A673 (cell line): ENCODE measurements at regions not wholly inside any gene's neighbourhood (a gene's known extent, or its start where the extent isn't known, plus 50 kb on each side); places are given as distances from the start of the nearest gene placed in this dataset.
A peak's percentile ranks its signal among the peaks of the same experiment; 100 is the strongest.

Experiments
- BruUV-seq: library from RNA; stranded (reverse); fragments of 400-500 nt; replicated peaks from 2 replicates; lab custom pipeline; 2021; lab: Mats Ljungman, UMichigan
- CTCF ChIA-PET: fragments of 300-600 bp; sonication (Branson Sonifier 250); formaldehyde crosslinking; loops from one replicate; lab custom pipeline; 2022; ENCODE audit warnings: antibody characterized with exemption; lab: Charles Lee
- POLR2A ChIA-PET: fragments of 300-600 bp; sonication (Branson Sonifier 250); formaldehyde crosslinking; loops from one replicate; lab custom pipeline; 2022; ENCODE audit warnings: antibody characterized with exemption; ENCODE audit not compliant: low non-redundant PET; lab: Charles Lee
- DNase-seq: peaks from one replicate; pipeline ENCODE4 v3.0.0-alpha.2; 2015; ENCODE audit warnings: low spot score
- H3K27ac ChIP-seq: fragments of 200-600 bp; sonication (generic); 2 replicates; pipeline ENCODE4 v1.5.1; 2016; ENCODE audit warnings: mixed run types, low read depth, mild to moderate bottlenecking, mixed read lengths, antibody characterized with exemption, low read length; ENCODE audit not compliant: poor library complexity, severe bottlenecking
- H3K27me3 ChIP-seq: fragments of 200-600 bp; sonication (generic); replicated peaks from 2 replicates; pipeline ENCODE4 v1.6.1; 2017; ENCODE audit warnings: mixed run types, low read depth, mild to moderate bottlenecking, mixed read lengths, antibody characterized with exemption, low read length; ENCODE audit not compliant: insufficient read depth, poor library complexity
- H3K36me3 ChIP-seq: fragments of 200-600 bp; sonication (generic); 2 replicates; pipeline ENCODE4 v1.6.1; 2016; ENCODE audit warnings: mixed run types, mild to moderate bottlenecking, mixed read lengths, antibody characterized with exemption, low read length; ENCODE audit not compliant: insufficient read depth, poor library complexity, severe bottlenecking
- H3K4me1 ChIP-seq: fragments of 200-600 bp; sonication (generic); 2 replicates; pipeline ENCODE4 v1.6.1; 2017; ENCODE audit warnings: mixed run types, mild to moderate bottlenecking, mixed read lengths, antibody characterized with exemption, low read length; ENCODE audit not compliant: insufficient read depth, poor library complexity, severe bottlenecking
- H3K4me3 ChIP-seq: fragments of 200-600 bp; sonication (generic); 2 replicates; pipeline ENCODE4 v1.5.1; 2016; ENCODE audit warnings: low read depth, mixed run types, mild to moderate bottlenecking, mixed read lengths, low read length; ENCODE audit not compliant: poor library complexity, severe bottlenecking
- H3K9me3 ChIP-seq: fragments of 200-600 bp; sonication (generic); 2 replicates; pipeline ENCODE4 v1.6.1; 2016; ENCODE audit warnings: mixed run types, low read depth, mild to moderate bottlenecking, mixed read lengths, antibody characterized with exemption, low read length; ENCODE audit not compliant: poor library complexity, severe bottlenecking
- CTCF ChIP-seq: fragments of 300-800, 200-600 bp; sonication (generic); conservative IDR thresholded peaks from 2 replicates; pipeline ENCODE4 v1.5.1; 2017; ENCODE audit warnings: low read depth, mild to moderate bottlenecking, antibody characterized with exemption, low read length, moderate library complexity, mixed read lengths
- EZH2 ChIP-seq: fragments of 200-600 bp; sonication (generic); IDR thresholded peaks from 2 replicates; pipeline ENCODE4 v1.6.1; 2017; ENCODE audit warnings: borderline replicate concordance, low read depth, mild to moderate bottlenecking, mixed read lengths, antibody characterized with exemption, low read length; ENCODE audit not compliant: poor library complexity, severe bottlenecking
- intact Hi-C: fragments of 100-400 bp; cut with micrococcal nuclease; formaldehyde crosslinking; loops from one replicate; pipeline ENCODE4 v1.10.0; 2022; ENCODE audit not compliant: unreplicated experiment

- no peak for DNase-seq
- H3K9me3 ChIP-seq, result no peaks in the 10 kb centered on the region
- no peaks in the 10 kb centered on the region for H3K36me3 ChIP-seq
- TF ChIP-seq CTCF (no peak), EZH2 (no peak)
- no peak overlapping the region for H3K4me3 ChIP-seq
- intact Hi-C loops, result no loop called here
- ChIA-PET POLR2A (no interaction called here), CTCF (no interaction called here)
- no peaks in the 10 kb centered on the region for H3K4me1 ChIP-seq
- H3K27me3 ChIP-seq, result peaks cover 5% of the 10 kb centered on the region
- no TSS peak for BruUV-seq
- H3K27ac ChIP-seq, result no peak overlapping the region
Observed at GRCh38 chr3:167918008-167918596, 177.6 kb downstream of the GOLIM4 start.

- CTCF ChIA-PET, result no interaction called here
- Histone ChIP-seq H3K36me3 (no peaks in the 10 kb centered on the region), H3K4me3 (no peak overlapping the region), H3K4me1 (no peaks in the 10 kb centered on the region), H3K27me3 (no peaks in the 10 kb centered on the region), H3K27ac (no peak overlapping the region), H3K9me3 (no peaks in the 10 kb centered on the region)
- POLR2A ChIA-PET, result no interaction called here
- no peak for TF ChIP-seq CTCF
- no peak for TF ChIP-seq EZH2
- intact Hi-C loops, result no loop called here
- DNase-seq, result peak; percentile 29
- BruUV-seq, result no TSS peak
Observed at GRCh38 chr3:167913219-167913835, 177.8 kb downstream of the SERPINI1 start.

- no peaks in the 10 kb centered on the region for H3K9me3 ChIP-seq
- H3K4me3 ChIP-seq, result no peak overlapping the region
- TF ChIP-seq CTCF (no peak), EZH2 (no peak)
- no peaks in the 10 kb centered on the region for H3K36me3 ChIP-seq
- BruUV-seq, result no TSS peak
- H3K4me1 ChIP-seq, result no peaks in the 10 kb centered on the region
- no peaks in the 10 kb centered on the region for H3K27me3 ChIP-seq
- intact Hi-C loops, result no loop called here
- ChIA-PET CTCF (no interaction called here), POLR2A (no interaction called here)
- no peak for DNase-seq
- no peak overlapping the region for H3K27ac ChIP-seq
Observed at GRCh38 chr3:167909952-167910351, 174.4 kb downstream of the SERPINI1 start.
